Astrocyte (in vitro differentiated cells and primary cell): ENCODE measurements at regions not wholly inside any gene's neighbourhood (a gene's known extent, or its start where the extent isn't known, plus 50 kb on each side); places are given as distances from the start of the nearest gene placed in this dataset.

ENCODE experiments used
- DNase-seq: peaks from one replicate; pipeline ENCODE4 v3.0.0-alpha.2; 2010; ENCODE audit warnings: low read depth
- FAIRE-seq: peaks from 2 replicates; lab custom pipeline; 2011; peaks lifted over from hg19 to GRCh38; lab: Jason Lieb, UNC
- H2AFZ ChIP-seq: 2 replicates; pipeline ENCODE4 v1.6.0; 2012; ENCODE audit warnings: low read depth, low read length, inconsistent platforms
- H3K27ac ChIP-seq: 2 replicates; pipeline ENCODE4 v1.5.1; 2011; ENCODE audit warnings: low read depth, low read length, inconsistent platforms
- H3K27me3 ChIP-seq: 2 replicates; pipeline ENCODE4 v1.6.0; 2011; ENCODE audit warnings: low read length, inconsistent platforms; ENCODE audit not compliant: insufficient read depth
- H3K36me3 ChIP-seq: 2 replicates; pipeline ENCODE4 v1.5.1; 2011; ENCODE audit warnings: low read length, inconsistent platforms; ENCODE audit not compliant: insufficient read depth
- H3K4me1 ChIP-seq: 2 replicates; pipeline ENCODE4 v1.5.1; 2011; ENCODE audit warnings: low read length, inconsistent platforms; ENCODE audit not compliant: insufficient read depth
- H3K4me2 ChIP-seq: 2 replicates; pipeline ENCODE4 v1.6.0; 2012; ENCODE audit warnings: low read length, inconsistent platforms
- H3K4me3 ChIP-seq: 2 replicates; pipeline ENCODE4 v1.5.1; 2011; ENCODE audit warnings: low read depth, mild to moderate bottlenecking, low read length, inconsistent platforms; ENCODE audit not compliant: insufficient read depth
- H3K79me2 ChIP-seq: 2 replicates; pipeline ENCODE4 v1.6.0; 2012; ENCODE audit warnings: mild to moderate bottlenecking, low read length, inconsistent platforms; ENCODE audit not compliant: insufficient read depth
- H3K9ac ChIP-seq: 2 replicates; pipeline ENCODE4 v1.6.0; 2012; ENCODE audit warnings: mild to moderate bottlenecking, low read length, inconsistent platforms
- H3K9me3 ChIP-seq: 2 replicates; pipeline ENCODE4 v1.5.1; 2012; ENCODE audit warnings: low read depth, mild to moderate bottlenecking, low read length, inconsistent platforms; ENCODE audit not compliant: insufficient read depth
- H4K20me1 ChIP-seq: 2 replicates; pipeline ENCODE4 v1.6.0; 2012; ENCODE audit warnings: low read length, inconsistent platforms; ENCODE audit not compliant: insufficient read depth
- H3K27ac Mint-ChIP-seq: one replicate; pipeline ENCODE4 v1.8.0; 2021; ENCODE audit warnings: mild to moderate bottlenecking, mixed read lengths; ENCODE audit not compliant: unreplicated experiment
- H3K27me3 Mint-ChIP-seq: one replicate; pipeline ENCODE4 v1.8.0; 2021; ENCODE audit warnings: low read depth, mixed read lengths; ENCODE audit not compliant: unreplicated experiment
- H3K36me3 Mint-ChIP-seq: one replicate; pipeline ENCODE4 v1.8.0; 2021; ENCODE audit warnings: low read depth, mixed read lengths; ENCODE audit not compliant: unreplicated experiment
- H3K4me1 Mint-ChIP-seq: one replicate; pipeline ENCODE4 v1.8.0; 2021; ENCODE audit warnings: low read depth, mixed read lengths; ENCODE audit not compliant: unreplicated experiment
- H3K4me3 Mint-ChIP-seq: one replicate; pipeline ENCODE4 v1.8.0; 2021; ENCODE audit warnings: mild to moderate bottlenecking, moderate library complexity, mixed read lengths; ENCODE audit not compliant: unreplicated experiment
- H3K9me3 Mint-ChIP-seq: one replicate; pipeline ENCODE4 v1.8.0; 2021; ENCODE audit warnings: mild to moderate bottlenecking, mixed read lengths; ENCODE audit not compliant: unreplicated experiment
- EZH2 ChIP-seq: IDR thresholded peaks from 2 replicates; pipeline ENCODE4 v1.6.1; 2012; ENCODE audit warnings: mild to moderate bottlenecking, low read length, inconsistent platforms; ENCODE audit not compliant: insufficient read depth
- TF ChIP-seq, protein P1 (sequence below): IDR thresholded peaks from 2 replicates; pipeline ENCODE4 v1.5.1; 2011; ENCODE audit warnings: low read depth, mild to moderate bottlenecking, inconsistent platforms, low read length, moderate library complexity; ENCODE audit not compliant: insufficient read depth

DNA sequence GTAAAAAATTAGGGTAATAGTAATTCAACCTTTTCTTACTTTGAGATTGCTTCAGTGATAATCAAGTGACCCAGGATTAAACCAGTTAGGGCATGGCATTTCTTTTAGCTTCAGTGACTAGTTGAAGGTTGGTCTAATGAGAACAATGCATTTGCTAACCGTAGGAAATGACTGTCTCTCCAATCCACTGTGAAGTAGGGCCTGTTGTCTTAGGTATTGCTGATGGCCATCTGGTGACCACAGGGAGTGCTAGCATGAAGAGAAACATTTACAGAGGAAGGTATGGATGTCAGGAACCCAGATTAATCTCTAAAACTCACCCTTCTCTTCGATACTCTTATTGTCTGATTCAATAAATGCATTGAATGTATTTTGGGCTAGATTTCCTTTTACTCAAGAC, 535.9 kb upstream of the SEMA6A start:
- no peaks in the 10 kb centered on the region for H3K27me3 Mint-ChIP-seq
- no peaks in the 10 kb centered on the region for H3K36me3 ChIP-seq
- H3K4me3 Mint-ChIP-seq: no peak overlapping the region
- peaks cover 2% of the 10 kb centered on the region for H3K9me3 Mint-ChIP-seq
- H3K27ac ChIP-seq: no peak overlapping the region
- FAIRE-seq (no peak), DNase-seq (no peak)
- H3K79me2 ChIP-seq: no peaks in the 10 kb centered on the region
- H3K36me3 Mint-ChIP-seq: no peaks in the 10 kb centered on the region
- H4K20me1 ChIP-seq: no peaks in the 10 kb centered on the region
- H3K4me1 Mint-ChIP-seq: peaks cover 4% of the 10 kb centered on the region
- no peaks in the 10 kb centered on the region for H3K4me1 ChIP-seq
- no peaks in the 10 kb centered on the region for H3K27me3 ChIP-seq
- H2AFZ ChIP-seq: no peak overlapping the region
- TF ChIP-seq EZH2: no peak
- TF ChIP-seq, protein P1, sequence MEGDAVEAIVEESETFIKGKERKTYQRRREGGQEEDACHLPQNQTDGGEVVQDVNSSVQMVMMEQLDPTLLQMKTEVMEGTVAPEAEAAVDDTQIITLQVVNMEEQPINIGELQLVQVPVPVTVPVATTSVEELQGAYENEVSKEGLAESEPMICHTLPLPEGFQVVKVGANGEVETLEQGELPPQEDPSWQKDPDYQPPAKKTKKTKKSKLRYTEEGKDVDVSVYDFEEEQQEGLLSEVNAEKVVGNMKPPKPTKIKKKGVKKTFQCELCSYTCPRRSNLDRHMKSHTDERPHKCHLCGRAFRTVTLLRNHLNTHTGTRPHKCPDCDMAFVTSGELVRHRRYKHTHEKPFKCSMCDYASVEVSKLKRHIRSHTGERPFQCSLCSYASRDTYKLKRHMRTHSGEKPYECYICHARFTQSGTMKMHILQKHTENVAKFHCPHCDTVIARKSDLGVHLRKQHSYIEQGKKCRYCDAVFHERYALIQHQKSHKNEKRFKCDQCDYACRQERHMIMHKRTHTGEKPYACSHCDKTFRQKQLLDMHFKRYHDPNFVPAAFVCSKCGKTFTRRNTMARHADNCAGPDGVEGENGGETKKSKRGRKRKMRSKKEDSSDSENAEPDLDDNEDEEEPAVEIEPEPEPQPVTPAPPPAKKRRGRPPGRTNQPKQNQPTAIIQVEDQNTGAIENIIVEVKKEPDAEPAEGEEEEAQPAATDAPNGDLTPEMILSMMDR: no peak
- H3K27ac Mint-ChIP-seq: no peak overlapping the region
- H3K4me3 ChIP-seq: no peak overlapping the region
- H3K9me3 ChIP-seq: peaks cover 2% of the 10 kb centered on the region
- H3K9ac ChIP-seq: no peak overlapping the region
- no peak overlapping the region for H3K4me2 ChIP-seq

DNA sequence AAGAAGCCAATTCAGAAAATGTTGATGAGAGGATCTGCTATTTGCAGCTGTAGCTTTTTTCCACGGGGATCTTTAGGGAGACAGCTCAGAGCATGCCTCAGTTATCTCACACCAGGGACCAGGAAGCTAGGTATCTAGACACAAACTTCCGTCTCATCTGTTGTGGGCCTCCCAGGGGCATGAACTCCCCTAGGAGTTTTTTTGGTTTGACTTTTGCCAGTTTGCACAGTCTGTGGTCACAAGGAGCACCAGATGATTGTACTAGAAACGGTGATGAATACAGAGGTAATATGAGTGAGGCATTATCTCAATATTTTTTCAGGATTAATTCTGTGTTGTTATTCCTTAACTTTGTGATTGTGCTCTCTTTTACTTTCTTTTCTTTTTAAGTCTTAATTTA, 533.2 kb upstream of the SEMA6A start:
- Histone ChIP-seq H3K79me2 (no peaks in the 10 kb centered on the region), H3K4me1 (no peaks in the 10 kb centered on the region), H3K36me3 (no peaks in the 10 kb centered on the region), H3K9ac (no peak overlapping the region), H3K27ac (no peak overlapping the region), H3K4me3 (no peak overlapping the region), H2AFZ (no peak overlapping the region), H3K9me3 (peaks cover 2% of the 10 kb centered on the region), H3K27me3 (no peaks in the 10 kb centered on the region), H3K4me2 (no peak overlapping the region), H4K20me1 (no peaks in the 10 kb centered on the region)
- DNase-seq (no peak), FAIRE-seq (no peak)
- Mint-ChIP-seq H3K27me3 (no peaks in the 10 kb centered on the region), H3K36me3 (no peaks in the 10 kb centered on the region), H3K9me3 (peaks cover 2% of the 10 kb centered on the region), H3K4me3 (no peak overlapping the region), H3K27ac (no peak overlapping the region), H3K4me1 (peaks cover 8% of the 10 kb centered on the region)
- no peak for TF ChIP-seq EZH2
- TF ChIP-seq, protein P1: no peak

DNA sequence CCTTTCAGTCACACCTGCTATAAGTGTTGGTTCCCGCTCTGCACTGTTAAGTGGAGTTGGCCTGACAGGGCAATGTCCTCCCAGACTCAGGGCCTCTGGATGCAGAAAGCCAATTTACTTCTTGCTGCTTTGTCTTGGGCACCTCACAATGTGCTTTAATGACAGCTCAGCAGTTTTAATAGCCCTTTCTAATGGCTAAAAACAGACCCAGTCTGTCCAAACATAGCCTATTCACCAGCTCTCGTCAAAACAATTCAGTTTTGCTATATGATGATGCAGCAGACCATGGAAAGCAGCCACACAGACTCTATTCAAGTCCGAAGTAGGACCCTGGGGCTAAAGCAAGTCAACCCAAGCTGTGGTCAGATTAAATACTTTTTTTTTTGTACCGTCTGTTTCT, 529.1 kb upstream of the SEMA6A start:
- Mint-ChIP-seq H3K36me3 (no peaks in the 10 kb centered on the region), H3K4me1 (peaks cover 9% of the 10 kb centered on the region), H3K27ac (no peak overlapping the region), H3K27me3 (no peaks in the 10 kb centered on the region), H3K4me3 (no peak overlapping the region), H3K9me3 (no peaks in the 10 kb centered on the region)
- no peaks in the 10 kb centered on the region for H3K27me3 ChIP-seq
- DNase-seq (no peak), FAIRE-seq (no peak)
- no peak overlapping the region for H3K4me3 ChIP-seq
- H3K27ac ChIP-seq: no peak overlapping the region
- no peak overlapping the region for H3K4me2 ChIP-seq
- no peaks in the 10 kb centered on the region for H3K36me3 ChIP-seq
- no peak overlapping the region for H2AFZ ChIP-seq
- H3K79me2 ChIP-seq: no peaks in the 10 kb centered on the region
- H3K9ac ChIP-seq: no peak overlapping the region
- TF ChIP-seq, protein P1: no peak
- TF ChIP-seq EZH2: no peak
- H4K20me1 ChIP-seq: no peaks in the 10 kb centered on the region
- peaks cover 2% of the 10 kb centered on the region for H3K9me3 ChIP-seq
- no peaks in the 10 kb centered on the region for H3K4me1 ChIP-seq
